Omental fat pad (tissue), 3 donors: ENCODE measurements at regions not wholly inside any gene's neighbourhood (a gene's known extent, or its start where the extent isn't known, plus 50 kb on each side); places are given as distances from the start of the nearest gene placed in this dataset.

Experiments used
- ATAC-seq: fragments of 150-250 bp; one replicate; pipeline ENCODE4 v1.9.1; 2016; ENCODE audit warnings: mild to moderate bottlenecking, moderate library complexity; ENCODE audit not compliant: low FRiP score
- DNase-seq: peaks from one replicate; pipeline ENCODE4 v3.0.0-alpha.2; 2019; ENCODE audit warnings: low spot score
- TF ChIP-seq, protein P1 (sequence below), 3 donors: fragments of 450-650 bp; IDR thresholded peaks; one replicate each; pipeline ENCODE4 v1.5.1; 2016 to 2017; ENCODE audit warnings: antibody characterized with exemption in 3 of 3, mild to moderate bottlenecking in 3 of 3, moderate library complexity in 2 of 3

DNA sequence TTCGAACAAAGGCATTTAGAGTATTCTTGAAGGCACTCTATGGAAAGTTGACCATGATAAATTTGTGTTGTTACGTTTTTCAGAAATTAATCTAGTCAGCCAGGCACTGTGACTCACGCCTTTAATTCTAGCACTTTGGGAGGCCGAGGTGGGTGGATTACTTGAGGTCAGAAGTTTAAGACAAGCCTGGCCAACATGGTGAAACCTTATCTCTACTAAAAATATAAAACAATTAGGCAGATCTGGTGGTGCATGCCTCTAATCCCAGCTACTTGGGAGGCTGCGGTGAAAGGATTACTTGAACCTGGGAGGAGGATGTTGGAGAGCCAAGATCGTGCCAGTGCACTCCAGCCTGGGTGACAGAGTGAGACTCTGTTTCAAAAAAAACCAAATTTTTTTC, 130.6 kb upstream of the BRINP3 start:
- no peak for ATAC-seq
- TF ChIP-seq, protein P1, sequence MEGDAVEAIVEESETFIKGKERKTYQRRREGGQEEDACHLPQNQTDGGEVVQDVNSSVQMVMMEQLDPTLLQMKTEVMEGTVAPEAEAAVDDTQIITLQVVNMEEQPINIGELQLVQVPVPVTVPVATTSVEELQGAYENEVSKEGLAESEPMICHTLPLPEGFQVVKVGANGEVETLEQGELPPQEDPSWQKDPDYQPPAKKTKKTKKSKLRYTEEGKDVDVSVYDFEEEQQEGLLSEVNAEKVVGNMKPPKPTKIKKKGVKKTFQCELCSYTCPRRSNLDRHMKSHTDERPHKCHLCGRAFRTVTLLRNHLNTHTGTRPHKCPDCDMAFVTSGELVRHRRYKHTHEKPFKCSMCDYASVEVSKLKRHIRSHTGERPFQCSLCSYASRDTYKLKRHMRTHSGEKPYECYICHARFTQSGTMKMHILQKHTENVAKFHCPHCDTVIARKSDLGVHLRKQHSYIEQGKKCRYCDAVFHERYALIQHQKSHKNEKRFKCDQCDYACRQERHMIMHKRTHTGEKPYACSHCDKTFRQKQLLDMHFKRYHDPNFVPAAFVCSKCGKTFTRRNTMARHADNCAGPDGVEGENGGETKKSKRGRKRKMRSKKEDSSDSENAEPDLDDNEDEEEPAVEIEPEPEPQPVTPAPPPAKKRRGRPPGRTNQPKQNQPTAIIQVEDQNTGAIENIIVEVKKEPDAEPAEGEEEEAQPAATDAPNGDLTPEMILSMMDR (IDR thresholded peaks at IDR 0.05): no peak
- no peak for DNase-seq

DNA sequence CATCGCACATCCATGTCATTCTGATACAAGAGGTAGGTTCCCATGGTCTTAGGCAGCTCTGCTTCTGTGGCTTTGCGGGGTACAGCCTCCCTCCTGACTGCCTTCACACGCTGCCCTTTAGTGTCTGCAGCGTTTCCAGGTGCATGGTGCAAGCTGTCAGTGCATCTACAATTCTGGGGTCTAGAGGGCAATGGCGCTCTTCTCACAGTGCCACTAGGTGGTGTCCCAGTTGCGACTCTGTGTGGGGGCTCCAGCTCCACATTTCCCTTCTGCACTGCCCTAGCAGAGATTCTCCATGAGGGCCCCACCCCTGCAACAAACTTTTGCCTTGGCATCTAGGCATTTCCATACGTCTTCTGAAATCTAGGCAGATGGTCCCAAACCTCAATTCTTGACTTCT, 138.2 kb upstream of the BRINP3 start:
- no peak for DNase-seq
- no peak for ATAC-seq
- TF ChIP-seq, protein P1 (IDR thresholded peaks at IDR 0.05): no peak

DNA sequence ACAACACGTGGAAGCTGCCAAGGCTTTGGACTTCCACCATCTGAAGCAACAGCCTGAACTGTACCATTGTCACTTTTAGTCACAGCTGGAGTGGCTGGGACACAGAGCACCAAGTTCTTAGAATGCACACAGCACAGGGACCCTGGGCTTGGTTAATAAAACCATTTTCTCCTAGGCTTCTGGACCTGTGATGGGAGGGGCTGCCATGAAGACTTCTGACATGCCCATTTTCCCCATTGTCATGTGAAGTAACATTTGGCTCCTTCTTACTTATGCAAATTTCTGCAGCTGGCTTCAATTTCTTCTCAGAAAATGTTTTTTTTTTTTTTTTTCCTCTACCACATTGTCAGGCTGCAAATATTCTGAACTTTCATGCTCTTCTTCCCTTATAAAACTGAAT, 138.6 kb upstream of the BRINP3 start:
- TF ChIP-seq, protein P1 (IDR thresholded peaks at IDR 0.05): no peak
- DNase-seq (no peak), ATAC-seq (no peak)

DNA sequence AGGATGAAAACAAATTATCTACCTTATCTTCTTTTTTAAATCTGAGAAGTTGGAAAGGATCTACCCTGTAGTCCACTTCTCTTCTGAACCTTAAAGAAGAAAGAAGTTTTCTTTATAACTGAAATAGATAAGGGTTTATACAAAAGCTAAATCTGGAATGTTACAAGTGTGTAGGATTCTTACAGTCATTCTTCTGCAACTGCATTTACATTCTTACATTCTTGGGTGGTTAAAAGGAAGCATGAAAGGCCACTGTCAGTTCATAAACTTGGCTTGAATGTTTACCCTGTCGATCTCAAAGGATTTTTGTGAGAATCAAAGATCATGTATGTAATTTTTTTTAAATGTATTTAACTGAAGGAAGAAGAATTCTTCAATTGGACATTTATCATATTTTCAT, 142.1 kb upstream of the BRINP3 start:
- no peak for DNase-seq
- ATAC-seq: no peak
- TF ChIP-seq, protein P1 (IDR thresholded peaks at IDR 0.05): no peak

DNA sequence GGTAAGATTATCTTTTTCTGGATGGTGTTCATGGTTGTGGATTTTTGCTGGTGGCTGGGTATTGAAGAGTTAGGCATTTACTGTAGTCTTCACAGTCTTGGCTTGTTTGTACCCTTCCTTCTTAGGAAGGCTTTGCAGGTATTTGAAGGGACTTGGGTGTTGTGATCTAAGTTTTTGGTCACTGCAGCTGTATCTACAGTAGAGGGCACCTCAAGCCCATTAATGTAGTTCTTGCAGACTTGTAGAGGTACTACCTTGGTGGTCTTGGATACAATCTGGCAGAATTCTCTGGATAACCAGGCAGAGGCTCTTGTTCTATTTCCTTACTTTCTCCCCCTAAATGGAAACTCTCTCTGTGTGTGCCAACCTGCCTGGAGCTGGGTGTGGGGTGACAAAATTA, 155.8 kb upstream of the BRINP3 start:
- TF ChIP-seq, protein P1 (IDR thresholded peaks at IDR 0.05): no peak
- DNase-seq (no peak), ATAC-seq (no peak)

DNA sequence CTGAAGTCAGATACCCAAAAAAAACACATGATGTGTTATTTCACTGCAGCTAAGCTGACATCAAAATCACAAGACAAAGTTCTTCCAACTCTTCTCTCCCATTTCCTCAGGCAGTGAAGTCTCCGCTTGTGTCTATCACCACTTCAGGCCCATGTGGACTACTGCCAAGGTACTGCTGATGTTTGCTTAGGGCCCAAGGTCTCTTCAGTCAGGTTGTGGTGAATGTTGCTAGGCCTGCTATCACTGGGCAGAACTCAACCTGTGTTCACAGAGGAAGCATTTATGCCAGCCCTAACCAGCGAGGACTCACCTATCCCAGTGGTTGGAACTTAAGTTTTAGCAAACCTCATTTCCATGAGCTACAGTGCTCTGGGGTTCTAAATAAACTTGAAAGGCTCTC, 156.5 kb upstream of the BRINP3 start:
- DNase-seq (no peak), ATAC-seq (no peak)
- TF ChIP-seq, protein P1 (IDR thresholded peaks at IDR 0.05): no peak

DNA sequence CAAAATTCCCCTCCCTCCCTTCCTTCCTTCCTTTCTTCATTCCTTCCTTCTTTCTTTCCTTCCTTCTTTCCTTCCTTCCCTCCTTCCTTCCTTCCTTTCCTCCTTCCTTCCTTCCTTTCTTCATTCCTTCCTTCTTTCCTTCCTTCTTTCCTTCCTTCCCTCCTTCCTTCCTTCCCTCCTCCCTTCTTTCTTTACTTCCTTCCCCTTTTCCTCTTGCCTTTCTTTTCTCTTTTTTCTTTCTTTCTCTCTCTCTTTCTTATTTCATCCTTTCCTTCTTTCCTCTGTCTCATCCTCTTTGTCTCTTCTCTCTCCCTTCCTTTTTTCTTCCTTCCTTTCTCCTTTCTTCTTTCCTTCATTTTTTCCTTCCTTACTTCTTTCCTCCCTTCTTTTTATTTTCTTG, 171.9 kb upstream of the BRINP3 start:
- DNase-seq: no peak
- TF ChIP-seq, protein P1 (IDR thresholded peaks at IDR 0.05): no peak
- no peak for ATAC-seq
